HG03175 (cell line): ENCODE measurements at regions not wholly inside any gene's neighbourhood (a gene's known extent, or its start where the extent isn't known, plus 50 kb on each side); places are given as distances from the start of the nearest gene placed in this dataset.
"Not testable (repeated sequence)": the region's sequence is repeated elsewhere in the genome, so short reads cannot be mapped to it uniquely, and the experiment has no call there.

Experiments used
- ATAC-seq: cut with Tn5 transposase; IDR thresholded peaks from one replicate; pipeline ENCODE4 v1.9.1; 2021; ENCODE audit warnings: mild to moderate bottlenecking, moderate library complexity; ENCODE audit not compliant: unreplicated experiment

GRCh38 chr7:148507787-148508186, 82.8 kb upstream of the C7orf33 start:
- no peak for ATAC-seq

- no peak for ATAC-seq
Measured at GRCh38 chr7:148514236-148514635, 76.3 kb upstream of the C7orf33 start.

DNA sequence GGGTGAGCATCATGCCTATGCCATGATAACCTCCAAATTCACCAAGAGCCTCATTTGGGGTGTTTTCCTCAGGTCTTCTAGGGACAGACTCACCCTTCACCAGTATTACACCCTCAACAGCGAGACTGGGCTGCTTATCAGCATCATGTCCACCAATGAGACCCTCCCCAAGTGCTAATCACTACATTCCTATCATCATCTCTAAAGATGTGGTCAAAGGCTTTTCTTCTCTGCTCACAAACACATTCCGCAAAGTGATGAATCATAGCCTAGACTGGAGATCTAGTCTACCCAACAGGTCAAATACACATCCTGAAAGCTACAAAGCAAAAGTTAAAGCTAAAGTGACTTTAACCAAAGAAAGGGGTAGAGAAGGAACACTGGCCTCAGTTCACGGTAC, 75.3 kb upstream of the C7orf33 start:
- ATAC-seq: no peak

- no peak for ATAC-seq
Measured at GRCh38 chr7:148515728-148516695, 74.6 kb upstream of the C7orf33 start.

DNA sequence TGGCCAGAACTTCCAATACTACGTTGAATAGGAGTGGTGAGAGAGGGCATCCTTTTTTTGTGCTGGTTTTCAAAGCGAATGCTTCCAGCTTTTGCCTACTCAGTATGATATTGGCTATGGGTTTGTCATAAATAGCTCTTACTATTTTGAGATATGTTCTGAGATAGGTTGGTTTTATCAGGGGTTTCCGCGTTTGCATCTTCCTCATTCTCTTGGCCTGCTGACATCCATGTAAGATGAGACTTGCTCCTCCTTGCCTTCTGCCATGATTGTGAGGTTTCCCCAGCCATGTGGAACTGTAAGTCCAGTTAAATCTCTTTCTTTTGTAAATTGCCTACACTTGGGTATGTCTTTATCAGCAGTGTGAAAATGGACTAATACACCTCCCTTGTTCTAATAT, 71.2 kb upstream of the C7orf33 start:
- ATAC-seq: not testable (repeated sequence)

DNA sequence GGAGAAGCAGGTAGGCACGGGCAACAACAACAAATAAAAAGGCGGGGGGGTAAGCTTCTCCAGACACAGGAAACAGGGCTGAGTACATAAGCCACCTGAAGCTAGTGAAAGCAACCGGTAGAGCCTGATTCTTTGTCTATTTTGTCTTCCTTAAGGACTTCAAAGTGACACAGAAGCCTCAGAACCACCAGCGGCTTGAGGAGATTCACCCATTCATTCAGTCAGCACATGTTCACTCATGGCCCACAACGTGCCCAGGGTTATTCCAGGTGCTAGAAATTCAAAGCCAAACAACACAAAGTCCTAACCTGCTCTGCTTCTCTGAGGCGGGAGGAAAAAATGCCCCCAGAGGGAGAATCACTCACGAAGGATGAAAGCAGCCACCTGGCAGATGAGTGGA, 69.3 kb upstream of the C7orf33 start:
- no peak for ATAC-seq

DNA sequence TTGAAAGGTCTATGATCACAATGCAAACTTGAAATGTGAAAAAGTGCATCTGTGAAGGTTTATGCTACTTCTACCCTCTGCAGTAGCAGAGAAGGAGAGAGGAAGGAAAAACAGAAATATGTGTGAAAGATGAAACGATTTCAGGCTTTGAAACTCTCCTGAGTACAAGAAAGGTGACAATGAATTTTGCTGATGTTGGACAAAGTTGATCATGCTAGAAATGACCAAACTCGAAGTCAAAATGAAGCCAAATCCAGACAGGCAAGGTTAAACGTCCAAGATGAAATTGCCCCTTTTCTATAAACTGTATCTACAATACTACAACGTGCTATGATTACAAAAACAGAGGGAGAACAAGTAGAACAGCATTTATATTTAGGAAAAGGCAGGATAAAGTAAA, 67.0 kb upstream of the C7orf33 start:
- ATAC-seq: no peak

GRCh38 chr7:148524479-148525224, 65.9 kb upstream of the C7orf33 start:
- no peak for ATAC-seq

DNA sequence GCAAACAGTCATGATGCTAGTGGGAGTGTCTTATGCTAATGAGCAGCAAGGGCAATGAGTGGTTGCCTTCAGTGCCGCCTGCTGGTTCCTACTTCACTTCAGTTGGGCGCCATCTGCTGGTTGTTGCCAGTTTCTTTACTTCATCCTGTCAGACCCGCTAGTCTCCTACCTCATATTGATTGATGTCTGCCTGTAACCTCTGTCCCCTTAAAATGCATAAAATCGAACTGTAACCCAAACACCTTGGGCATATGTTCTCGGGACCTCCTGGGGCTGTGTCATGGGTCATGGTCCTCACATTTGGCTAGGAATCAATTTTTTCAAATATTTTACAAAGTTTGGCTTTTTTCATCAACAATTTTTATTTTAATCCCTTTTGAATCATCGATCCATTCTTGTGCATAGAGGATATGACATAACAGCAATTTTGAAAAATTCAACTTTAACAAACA, 62.8 kb upstream of the C7orf33 start:
- ATAC-seq: peak; percentile 100

DNA sequence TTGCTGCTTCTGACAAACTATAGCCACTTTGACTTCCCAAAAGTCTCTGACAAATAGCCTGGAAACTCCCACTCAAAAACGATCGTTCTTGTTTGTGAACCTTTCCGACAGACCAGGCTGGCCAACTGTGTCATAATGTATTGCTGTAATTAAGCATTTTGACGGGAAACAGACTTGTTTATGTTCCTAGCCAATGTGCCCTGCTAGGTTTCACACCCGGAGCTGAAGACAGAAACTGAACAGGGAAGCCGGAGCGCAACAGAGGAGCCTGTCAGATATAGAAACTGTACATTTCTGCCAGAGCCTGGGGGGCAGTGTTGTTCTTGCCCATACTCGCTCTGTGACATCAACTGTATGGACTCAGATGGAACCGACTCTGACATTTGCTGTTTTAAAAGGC, 55.3 kb upstream of the C7orf33 start:
- no peak for ATAC-seq

DNA sequence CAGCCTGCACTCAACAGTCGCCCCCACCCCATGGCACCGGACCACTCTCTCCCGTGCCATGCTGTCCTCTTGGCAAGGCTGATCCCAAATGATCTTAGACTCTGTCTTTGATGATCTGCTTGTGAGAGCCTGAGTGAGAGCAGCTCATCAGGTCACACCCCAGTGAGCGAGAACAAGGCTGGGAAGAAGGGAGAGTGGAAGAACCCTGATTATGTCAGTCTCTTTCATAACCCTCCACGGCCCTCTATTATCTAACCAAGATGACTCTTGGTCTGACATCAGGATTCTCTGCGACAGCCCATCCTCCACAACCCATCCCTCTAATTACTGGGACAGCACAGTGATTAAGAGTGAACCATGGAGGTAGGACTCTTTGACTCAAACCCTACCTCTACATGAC, 53.1 kb upstream of the C7orf33 start:
- no peak for ATAC-seq

- no peak for ATAC-seq
Measured at GRCh38 chr7:148540041-148540738, 50.4 kb upstream of the C7orf33 start.
